ENCODE measurements at regions not wholly inside any gene's neighbourhood (a gene's known extent, or its start where the extent isn't known, plus 50 kb on each side); places are given as distances from the start of the nearest gene placed in this dataset.
A peak's percentile ranks its signal among the peaks of the same experiment; 100 is the strongest.

GRCh38 chr22:45094825-45095224, 68.9 kb upstream of the NUP50 start:
- no peak for DNase-seq (ENCODE audit: low read depth in 2 of 3, low spot score in 1 of 3)

GRCh38 chr22:45096256-45096907, 67.3 kb upstream of the NUP50 start:
- DNase-seq (ENCODE audit: low read depth in 2 of 3, low spot score in 1 of 3), result peak in 2 of 3 donors; percentile 19 to 60

- DNase-seq (ENCODE audit: low read depth in 2 of 3, low spot score in 1 of 3), result no peak
These were observed 66.7 kb upstream of the NUP50 start for GRCh38 chr22:45097061-45097460.

DNA sequence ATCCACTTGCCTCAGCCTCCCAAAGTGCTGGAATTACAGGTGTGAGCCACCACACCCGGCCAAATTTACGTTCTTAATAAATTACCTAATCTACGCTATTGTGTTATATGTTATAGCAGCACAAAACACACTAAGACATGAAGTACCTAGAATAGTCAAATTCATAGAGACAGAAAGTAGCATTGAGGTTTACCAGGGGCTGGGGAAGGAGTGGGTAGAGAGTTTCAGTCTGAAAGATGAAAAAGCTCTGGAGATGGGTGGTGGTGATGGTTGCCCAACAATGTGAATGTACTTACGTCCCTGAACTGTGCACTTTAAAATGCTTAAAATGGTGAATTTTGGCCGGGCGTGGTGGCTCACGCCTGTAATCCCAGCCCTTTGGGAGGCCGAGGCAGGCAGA, 65.7 kb upstream of the NUP50 start:
- no peak for DNase-seq (ENCODE audit: low read depth in 2 of 3, low spot score in 1 of 3)

DNA sequence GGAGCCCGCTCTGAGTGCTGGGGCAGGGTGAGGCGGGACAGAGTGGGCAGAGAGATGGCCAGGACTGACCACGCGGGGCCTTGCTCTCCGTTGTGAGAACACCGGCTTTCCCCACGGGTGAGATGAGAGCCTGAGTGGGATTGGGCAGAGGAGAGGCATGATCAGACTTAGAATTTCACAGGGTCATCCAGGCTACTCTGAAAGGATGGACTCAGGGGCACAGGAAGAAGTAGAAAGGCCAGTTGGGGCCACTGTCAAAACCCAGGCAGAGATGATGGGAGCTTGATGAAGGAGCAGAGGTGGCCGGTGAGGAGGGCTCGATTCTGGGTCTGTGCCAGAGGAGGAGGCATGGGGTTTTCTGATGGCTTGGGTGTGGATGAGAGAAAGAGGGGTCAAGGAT, 63.8 kb upstream of the NUP50 start:
- DNase-seq (ENCODE audit: low read depth in 2 of 3, low spot score in 1 of 3), result no peak

DNA sequence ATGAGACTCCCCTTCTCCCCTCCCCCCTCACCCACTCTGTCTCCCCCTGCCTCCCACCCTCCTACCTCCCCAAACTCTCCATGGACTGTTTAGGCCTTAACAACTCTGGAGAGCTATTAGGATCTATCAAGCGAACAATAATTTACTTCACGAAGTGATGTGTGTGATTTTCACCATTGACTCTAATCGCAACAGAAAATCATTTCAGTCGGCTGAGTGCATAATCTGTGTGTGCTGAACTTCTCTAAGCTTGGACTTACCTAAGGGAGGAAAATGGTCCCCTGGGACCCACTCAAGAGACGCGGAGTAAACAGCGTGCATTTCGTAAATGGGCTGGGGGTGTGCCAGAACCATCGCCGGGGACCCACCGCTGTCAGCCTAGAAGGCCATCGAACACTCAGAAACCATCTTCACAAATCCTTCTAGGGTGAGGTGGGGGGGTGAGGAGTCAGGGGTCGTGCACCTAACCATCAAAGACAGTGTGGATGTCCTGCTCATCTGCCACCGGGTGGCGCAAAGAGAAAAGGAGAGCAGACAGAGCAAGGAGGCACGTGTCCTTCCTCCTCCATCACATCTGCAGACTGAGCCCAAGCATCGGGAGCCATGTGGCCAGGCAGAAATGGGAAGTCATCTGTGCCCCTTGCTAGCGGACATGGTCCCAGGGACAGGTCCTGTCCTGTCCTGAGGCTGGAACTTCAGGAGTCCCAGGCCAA, 62.1 kb upstream of the NUP50 start:
- DNase-seq (ENCODE audit: low read depth in 2 of 3, low spot score in 1 of 3), result peak in 1 of 3 donors; percentile 26

DNA sequence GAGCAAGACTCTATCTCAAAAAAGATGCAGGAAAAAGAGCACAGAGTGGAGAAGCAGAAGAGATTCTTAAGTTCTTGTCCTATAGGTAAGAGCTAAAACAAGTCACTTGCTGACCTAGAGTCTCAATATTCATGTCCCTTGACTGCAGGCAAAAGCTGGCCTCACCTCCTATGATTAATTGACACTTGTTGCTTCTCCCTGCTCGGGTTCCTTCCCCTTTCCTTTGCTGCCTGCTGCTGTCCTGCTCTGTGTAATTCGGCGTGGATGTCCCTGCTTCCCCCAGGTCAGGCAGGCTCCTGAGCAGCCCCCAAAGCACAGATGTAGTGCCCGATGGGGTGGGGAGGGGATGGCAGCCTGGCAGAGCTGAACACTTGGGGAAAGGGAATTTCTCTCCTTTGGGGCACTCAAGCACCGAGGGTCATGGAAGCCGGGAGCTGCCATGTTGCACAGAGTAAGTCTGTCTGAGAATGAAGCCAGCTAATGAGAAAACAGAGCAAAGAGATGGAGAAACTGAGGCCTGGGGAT, 60.8 kb upstream of the NUP50 start:
- DNase-seq (ENCODE audit: low read depth in 2 of 3, low spot score in 1 of 3), result no peak

DNA sequence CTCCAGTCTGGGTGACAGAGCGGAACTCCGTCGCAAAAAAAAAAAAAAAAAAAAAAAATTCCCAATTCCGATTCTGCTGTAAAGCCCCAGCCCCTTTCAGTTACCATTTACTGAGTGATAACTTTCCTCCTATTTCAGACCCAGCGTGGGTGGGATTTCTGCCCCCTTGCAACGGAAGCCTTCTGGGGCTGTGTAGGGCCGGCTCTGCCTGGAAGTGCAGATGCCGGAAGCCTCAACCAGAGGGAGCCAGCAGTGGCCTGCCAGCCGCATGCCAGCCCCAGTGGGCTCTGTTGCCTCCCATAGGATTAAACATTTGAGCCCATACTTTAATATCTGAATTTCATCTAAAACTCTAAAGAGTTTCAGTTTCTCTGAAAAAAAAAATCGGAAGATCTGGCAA, 60.0 kb upstream of the NUP50 start:
- DNase-seq (ENCODE audit: low read depth in 2 of 3, low spot score in 1 of 3), result no peak

GRCh38 chr22:45104313-45104712, 59.4 kb upstream of the NUP50 start:
- DNase-seq (ENCODE audit: low read depth in 2 of 3, low spot score in 1 of 3), result no peak

DNA sequence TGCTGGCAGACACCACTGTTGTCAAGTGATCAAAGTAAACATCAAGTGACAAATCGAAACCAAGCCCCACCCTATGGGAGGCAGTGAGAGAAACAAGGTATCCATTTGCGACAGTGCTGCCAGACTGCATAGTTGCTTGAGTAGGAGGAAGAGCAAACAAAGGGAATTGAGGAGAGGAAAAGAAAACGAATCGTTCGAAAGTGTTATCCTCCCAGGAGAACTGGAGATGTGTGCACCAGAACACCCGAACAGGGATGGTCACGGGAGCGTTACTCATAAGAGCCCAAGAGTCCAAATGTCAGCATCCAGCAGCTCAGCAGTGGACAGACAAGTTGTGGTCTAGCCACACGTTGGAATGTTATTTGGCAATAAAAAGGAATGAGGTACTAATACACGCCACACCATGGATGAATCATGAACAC, 58.4 kb upstream of the NUP50 start:
- DNase-seq (ENCODE audit: low read depth in 2 of 3, low spot score in 1 of 3), result no peak

DNA sequence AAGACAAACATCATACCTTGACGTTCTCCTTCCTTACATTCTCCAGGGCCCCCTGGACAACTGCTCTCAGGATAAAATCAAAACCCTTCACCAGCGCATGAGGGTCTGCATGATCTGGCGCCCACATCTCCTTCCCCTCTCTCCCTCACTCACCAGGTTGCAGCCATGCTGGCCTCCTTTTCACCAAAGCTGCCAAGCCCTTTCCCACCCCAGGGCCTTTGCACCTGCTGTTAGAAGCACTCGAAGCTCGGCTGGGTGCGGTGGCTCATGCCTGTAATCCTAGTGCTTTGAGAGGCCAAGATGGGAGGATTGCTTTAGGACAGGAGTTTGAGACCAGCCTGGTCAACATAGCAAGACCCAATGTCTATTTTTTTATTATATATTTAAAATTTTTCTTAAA, 56.1 kb upstream of the NUP50 start:
- DNase-seq (ENCODE audit: low read depth in 2 of 3, low spot score in 1 of 3), result no peak

GRCh38 chr22:45112136-45112879, 51.4 kb upstream of the NUP50 start:
- no peak for DNase-seq (ENCODE audit: low read depth in 2 of 3, low spot score in 1 of 3)
